ENCODE measurements at regions not wholly inside any gene's neighbourhood (a gene's known extent, or its start where the extent isn't known, plus 50 kb on each side); places are given as distances from the start of the nearest gene placed in this dataset.

GRCh38 chr13:103324641-103325040 is 258.4 kb upstream of the SLC10A2 start:
- DNase-seq (ENCODE audit: low read depth): no peak

GRCh38 chr13:103315711-103316110 is 249.5 kb upstream of the SLC10A2 start:
- no peak for DNase-seq (ENCODE audit: low read depth)

DNA sequence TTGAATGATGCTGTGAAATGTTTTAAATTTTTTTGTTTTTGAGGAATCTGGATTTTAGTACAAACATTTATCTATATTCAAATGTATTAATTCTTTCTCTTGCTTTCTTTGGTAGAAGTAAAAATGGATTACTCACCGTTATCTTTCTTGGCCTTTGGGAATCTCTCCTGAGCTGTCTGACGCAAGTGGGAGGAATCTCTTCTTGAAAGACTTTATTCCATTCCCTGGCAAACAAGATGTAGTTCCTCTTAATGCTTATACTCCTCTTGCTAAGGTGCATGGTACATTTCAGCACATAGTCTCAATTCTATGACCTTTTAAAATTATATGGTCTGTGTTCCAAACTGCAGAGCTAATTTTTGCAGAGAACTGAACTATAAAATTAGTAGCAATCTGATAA is 246.2 kb upstream of the SLC10A2 start:
- DNase-seq (ENCODE audit: low read depth): no peak

GRCh38 chr13:103308667-103309066 is 242.4 kb upstream of the SLC10A2 start:
- no peak for DNase-seq (ENCODE audit: low read depth)

- no peak for DNase-seq (ENCODE audit: low read depth)
Observed at GRCh38 chr13:103306163-103306562, 239.9 kb upstream of the SLC10A2 start.

GRCh38 chr13:103303078-103303651 is 236.9 kb upstream of the SLC10A2 start:
- no peak for DNase-seq (ENCODE audit: low read depth)

DNA sequence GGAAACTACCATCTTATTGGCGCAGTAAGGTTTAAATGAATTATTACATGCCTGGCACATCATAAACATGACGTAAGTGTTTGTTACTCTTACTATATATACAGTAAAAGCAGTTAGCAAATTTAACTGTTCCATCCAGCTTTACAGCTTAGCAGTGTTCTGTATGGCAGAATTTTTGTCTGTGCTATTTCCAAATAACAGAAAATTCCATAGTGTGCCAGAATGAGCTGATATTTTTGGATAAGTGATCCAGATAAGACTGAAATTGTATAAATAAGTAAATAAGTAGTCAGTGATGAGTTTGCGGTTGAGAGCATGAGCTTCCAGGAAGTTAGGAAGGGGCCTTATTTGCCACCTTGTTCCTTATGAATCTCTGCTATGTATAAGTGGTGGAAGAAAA is 236.5 kb upstream of the SLC10A2 start:
- DNase-seq (ENCODE audit: low read depth): no peak

GRCh38 chr13:103299079-103299478 is 232.9 kb upstream of the SLC10A2 start:
- no peak for DNase-seq (ENCODE audit: low read depth)

GRCh38 chr13:103297083-103297482 is 230.9 kb upstream of the SLC10A2 start:
- DNase-seq (ENCODE audit: low read depth): no peak

DNA sequence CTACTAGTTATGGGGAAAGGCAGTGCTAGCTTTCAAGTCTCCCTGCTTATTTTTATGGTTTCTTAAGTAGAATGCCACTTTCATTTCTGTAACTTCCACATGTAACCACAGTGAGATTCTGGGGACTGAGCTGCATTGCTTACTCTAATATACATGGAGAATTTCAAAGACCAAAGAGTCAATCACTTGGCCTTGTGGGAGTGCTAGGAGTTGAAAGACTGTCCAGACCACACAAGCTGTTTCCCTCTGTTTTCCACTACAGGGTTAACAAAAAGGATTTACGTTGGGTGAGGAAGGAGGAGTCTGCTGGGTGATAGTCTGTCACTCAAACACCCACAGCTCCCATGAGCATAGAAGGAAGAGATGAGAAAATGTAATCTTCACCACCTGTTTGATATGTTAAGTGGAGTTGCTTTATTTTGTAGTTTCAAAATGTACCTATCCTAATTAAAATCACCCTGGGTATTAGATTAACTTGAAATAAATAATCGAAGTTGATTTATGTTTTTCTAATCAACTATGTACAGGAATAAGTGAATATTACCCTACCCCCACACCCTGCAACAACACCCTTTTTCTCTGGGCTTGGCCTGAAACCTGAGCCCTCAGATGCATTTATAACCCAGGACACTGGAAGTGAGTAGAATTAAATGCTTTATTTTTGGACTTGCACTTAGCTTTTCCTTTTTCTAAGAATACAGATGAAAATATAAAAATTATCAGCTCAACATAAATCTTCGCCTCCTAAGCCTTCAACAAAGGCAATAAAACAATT is 225.8 kb upstream of the SLC10A2 start:
- DNase-seq (ENCODE audit: low read depth): no peak

- DNase-seq (ENCODE audit: low read depth): no peak
Observed at GRCh38 chr13:103291226-103291625, 225.0 kb upstream of the SLC10A2 start.

DNA sequence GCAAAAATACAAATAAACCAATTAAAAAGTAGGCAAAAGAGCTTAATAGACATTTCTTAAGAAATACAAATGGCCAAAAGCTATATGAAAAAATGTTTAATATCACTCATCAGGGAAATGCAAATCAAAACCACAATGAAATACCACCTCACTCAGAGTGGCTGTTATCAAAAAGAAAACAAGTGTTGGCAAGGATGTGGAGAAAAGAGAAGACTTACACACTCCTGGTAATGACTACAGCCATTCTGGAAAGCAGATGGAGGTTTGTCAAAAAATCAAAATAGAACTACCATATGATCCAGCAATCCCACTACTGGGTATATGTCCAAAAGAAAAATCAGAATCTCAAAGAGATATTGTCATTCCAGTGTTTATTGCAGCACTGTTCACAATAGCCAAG is 223.5 kb upstream of the SLC10A2 start:
- no peak for DNase-seq (ENCODE audit: low read depth)

DNA sequence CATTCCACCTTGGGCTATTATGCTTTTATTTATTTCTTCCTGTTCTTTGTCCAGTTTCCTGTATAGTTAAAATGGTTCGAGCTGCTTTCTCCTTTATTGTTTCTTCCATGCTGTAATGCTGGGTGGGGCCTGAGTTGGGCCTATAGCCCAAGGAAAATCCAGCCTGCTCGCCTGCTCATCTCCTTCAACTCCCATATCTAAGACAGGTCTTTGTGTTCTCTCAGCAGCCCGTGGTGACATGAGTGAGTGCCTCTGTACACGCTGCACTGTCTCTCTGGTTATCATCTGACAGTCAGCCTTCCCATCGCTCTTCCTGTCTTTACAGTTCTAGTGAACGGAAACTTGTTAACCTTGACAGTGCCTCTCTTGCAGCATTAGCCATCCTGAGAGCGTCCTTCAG is 221.9 kb upstream of the SLC10A2 start:
- DNase-seq (ENCODE audit: low read depth): no peak

- DNase-seq (ENCODE audit: low read depth): no peak
Observed at GRCh38 chr13:103287659-103288058, 221.4 kb upstream of the SLC10A2 start.

DNA sequence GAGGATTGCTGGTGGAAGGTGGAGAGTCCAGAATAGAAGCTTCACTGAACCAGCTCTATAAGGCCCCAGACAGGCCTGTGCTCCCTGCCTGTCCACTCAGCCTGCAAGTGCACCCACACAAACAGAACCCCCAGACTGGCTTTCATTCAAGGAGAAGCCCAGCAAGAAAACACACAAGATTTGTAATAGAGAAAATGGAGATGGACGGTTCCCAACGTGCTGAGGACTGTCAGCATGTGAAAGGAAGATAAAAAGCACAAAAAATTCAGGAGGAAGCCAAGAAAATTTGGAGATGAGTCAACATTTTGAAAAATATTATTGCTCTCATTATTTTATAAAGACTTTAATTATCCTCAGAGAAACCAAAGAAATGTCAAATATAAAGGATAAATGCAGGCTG is 218.2 kb upstream of the SLC10A2 start:
- no peak for DNase-seq (ENCODE audit: low read depth)

DNA sequence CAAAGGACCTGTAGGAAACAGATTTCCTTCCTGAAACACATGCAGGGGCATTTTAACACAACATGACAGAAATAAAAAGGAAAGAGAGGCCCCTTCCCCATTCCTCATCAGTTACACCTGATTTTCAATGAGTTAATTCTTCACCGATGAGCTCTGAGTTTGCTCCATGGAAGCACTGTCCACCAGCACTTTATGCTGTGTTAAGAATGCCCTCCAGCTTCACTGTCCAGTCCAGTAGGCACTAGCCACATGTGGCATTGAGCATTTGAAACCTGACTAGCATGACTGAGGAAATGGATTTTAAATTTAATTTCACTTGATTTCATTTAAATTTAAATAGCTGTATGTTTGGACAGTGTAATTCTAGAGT is 217.2 kb upstream of the SLC10A2 start:
- no peak for DNase-seq (ENCODE audit: low read depth)

- no peak for DNase-seq (ENCODE audit: low read depth)
Observed at GRCh38 chr13:103282571-103283450, 216.6 kb upstream of the SLC10A2 start.

DNA sequence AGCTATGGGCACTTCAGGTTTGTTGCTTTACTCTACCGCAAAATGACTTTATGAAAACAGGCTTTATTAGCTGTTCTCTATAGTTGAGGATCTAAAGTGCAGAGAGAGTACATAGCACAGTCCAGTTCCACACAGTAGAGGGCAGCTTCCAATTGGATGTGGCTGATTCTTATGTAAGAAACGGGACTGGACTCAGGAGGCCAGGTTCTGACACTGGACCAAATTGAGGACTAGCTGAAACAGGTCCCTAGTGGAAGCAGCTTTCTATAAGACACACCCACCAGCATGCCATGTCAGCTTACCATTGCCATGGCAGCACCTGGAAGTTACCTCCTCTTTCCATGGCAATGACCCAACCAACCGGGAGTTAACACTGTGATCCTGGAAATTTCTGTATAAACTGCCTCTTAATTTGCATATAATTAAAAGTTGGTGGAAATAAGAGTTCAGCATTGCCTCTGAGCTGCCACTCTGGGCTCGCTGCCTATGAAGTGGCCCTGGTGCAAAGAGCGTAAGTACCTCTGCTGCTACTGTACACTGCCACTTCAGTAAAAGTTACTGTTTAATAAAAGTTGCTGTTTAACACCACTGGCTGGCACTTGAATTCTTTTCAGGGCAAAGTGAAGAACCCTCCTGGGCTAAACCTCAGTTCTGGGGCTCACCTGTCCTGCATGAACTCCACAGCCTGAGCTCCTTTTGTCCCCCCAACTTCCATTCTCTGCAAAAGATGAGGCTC is 211.9 kb upstream of the SLC10A2 start:
- DNase-seq (ENCODE audit: low read depth): no peak

DNA sequence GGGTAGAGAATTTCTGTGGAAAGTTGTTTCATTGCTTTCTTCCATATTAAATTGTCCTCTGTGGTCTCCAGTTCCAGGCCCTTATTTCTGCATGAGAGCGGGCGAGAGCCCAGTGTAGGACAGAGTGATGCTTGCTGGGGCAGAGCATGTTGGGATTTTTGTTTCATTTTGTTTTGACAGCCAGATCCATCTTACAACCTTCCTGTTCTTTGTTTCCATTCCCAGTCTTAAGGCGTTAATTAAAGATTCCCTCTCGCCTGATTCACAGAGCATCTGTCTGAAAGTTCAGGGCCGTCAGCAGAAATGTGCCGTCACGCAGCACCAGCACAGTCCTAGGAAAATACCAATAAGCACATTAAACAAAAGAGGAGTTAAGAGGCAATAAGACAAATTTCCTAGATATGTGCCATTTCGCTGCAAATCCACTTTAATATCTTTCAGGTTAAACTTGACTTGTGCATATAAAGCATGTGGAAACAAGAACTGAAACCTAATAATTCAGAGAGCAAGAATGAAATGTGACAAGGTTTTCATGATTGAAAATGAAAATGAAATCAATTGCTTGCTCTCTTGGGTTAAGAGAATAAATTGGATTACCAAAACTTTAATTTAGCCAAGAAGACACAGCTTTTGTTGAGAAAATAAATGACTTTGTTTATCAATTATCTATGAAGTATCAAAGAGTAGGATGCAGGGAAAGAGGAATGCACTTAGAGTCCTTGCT is 210.7 kb upstream of the SLC10A2 start:
- DNase-seq (ENCODE audit: low read depth): no peak

GRCh38 chr13:103275722-103276121 is 209.5 kb upstream of the SLC10A2 start:
- no peak for DNase-seq (ENCODE audit: low read depth)

DNA sequence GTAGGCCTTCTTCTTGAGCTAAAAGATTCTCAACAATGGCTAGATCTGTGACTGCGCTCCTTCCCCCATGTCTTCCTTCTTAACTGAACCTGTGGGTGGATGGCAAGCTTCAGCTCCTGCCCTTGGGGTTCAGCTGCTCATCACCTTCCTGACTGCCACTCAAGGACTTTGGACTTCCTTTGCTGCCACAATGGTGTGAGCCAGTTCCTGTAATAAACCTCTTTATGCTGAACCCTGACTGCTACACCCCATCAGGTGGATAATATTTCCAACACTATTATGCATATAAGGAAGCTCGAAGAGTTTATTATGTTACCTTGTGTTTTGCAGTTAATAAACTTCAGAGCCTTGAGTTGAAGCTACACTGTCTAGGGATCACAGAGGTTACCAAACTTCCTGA is 208.9 kb upstream of the SLC10A2 start:
- no peak for DNase-seq (ENCODE audit: low read depth)

DNA sequence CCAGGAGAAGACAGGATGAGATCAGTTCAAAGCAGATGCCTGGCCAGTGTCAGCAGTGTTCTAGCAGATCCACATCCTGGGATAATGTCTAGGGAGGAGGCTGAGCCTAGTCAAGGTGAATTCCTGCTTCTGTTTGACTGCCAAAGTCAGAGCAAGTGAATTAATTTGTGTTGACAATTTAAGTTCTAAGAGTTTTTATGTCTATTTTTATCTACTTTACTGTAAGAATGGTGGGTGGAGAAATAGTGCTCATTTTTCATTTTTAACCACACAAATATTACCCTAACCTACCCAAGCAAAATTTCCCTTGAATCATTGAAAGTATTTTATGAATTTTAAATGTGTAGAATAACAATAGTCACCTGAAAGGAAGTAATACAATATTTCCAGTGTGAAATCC is 207.6 kb upstream of the SLC10A2 start:
- DNase-seq (ENCODE audit: low read depth): no peak

All from activated T-cell treated with anti-CD3 and anti-CD28 coated beads for 1 hour (primary cell).